Right atrium auricular region (tissue), 2 donors: ENCODE measurements at regions not wholly inside any gene's neighbourhood (a gene's known extent, or its start where the extent isn't known, plus 50 kb on each side); places are given as distances from the start of the nearest gene placed in this dataset.

Experiments
- DNase-seq: peaks from one replicate; pipeline ENCODE4 v3.0.0-alpha.2; 2019; ENCODE audit warnings: low spot score
- H3K27ac ChIP-seq, 2 donors: fragments of 200-600 bp; sonication (generic); 1 replicate in 1 of 2; 2 replicates in 1 of 2; pipeline ENCODE4 v1.5.1; 2016 to 2019
- H3K27me3 ChIP-seq, 2 donors: fragments of 200-600 bp; sonication (generic); one replicate each; pipeline versions ENCODE4 v1.5.1 to v1.6.0; 2017 to 2019
- H3K36me3 ChIP-seq: fragments of 200-600 bp; sonication (generic); one replicate; pipeline ENCODE4 v1.5.1; 2016
- H3K4me1 ChIP-seq, 2 donors: fragments of 200-600 bp; sonication (generic); one replicate each; pipeline versions ENCODE4 v1.5.1 to v1.6.0; 2017 to 2019
- H3K4me3 ChIP-seq, 2 donors: fragments of 200-600 bp; sonication (generic); 1 replicate in 1 of 2; 2 replicates in 1 of 2; pipeline ENCODE4 v1.5.1; 2017 to 2019; ENCODE audit warnings: mild to moderate bottlenecking in 1 of 2, moderate library complexity in 1 of 2
- H3K9me3 ChIP-seq, 2 donors: fragments of 200-600 bp; sonication (generic); one replicate each; pipeline ENCODE4 v1.5.1; 2019
- CTCF ChIP-seq, 2 donors: fragments of 200-600 bp; sonication (generic); IDR thresholded peaks; one replicate each; pipeline ENCODE4 v1.5.1; 2019; ENCODE audit warnings: antibody characterized with exemption in 2 of 2

DNA sequence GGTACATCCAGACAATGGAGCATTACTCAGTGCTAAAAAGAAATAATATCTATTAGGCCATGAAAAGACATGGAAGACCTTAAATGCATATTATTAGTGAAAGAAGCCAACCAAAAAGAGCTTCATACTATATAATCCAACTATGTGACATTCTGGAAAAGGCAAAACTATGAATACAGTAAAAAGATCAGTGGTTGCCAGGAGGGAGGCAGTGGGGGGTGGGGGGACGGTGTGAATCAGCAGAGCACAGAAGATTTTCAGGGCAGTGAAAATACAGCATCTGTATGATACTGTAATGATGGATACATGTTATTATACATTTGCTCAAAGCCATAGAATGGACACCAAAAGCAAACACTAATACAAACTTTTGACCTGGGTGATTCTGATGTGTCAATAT is 339.4 kb upstream of the SNX7 start:
- Histone ChIP-seq H3K4me3 (no peak overlapping the region), H3K4me1 (peaks cover 0 to 10% of the 10 kb centered on the region in 2 donors), H3K9me3 (no peaks in the 10 kb centered on the region), H3K36me3 (no peaks in the 10 kb centered on the region), H3K27me3 (no peaks in the 10 kb centered on the region), H3K27ac (no peak overlapping the region)
- no peak for DNase-seq
- no peak for TF ChIP-seq CTCF (IDR thresholded peaks at IDR 0.05)

- Histone ChIP-seq H3K27me3 (no peaks in the 10 kb centered on the region), H3K27ac (no peak overlapping the region), H3K4me3 (no peak overlapping the region), H3K4me1 (peaks cover 0 to 10% of the 10 kb centered on the region in 2 donors), H3K9me3 (no peaks in the 10 kb centered on the region), H3K36me3 (no peaks in the 10 kb centered on the region)
- no peak for DNase-seq
- TF ChIP-seq CTCF (IDR thresholded peaks at IDR 0.05) = no peak
These were observed 340.3 kb upstream of the SNX7 start for GRCh38 chr1:98321191-98321590.

DNA sequence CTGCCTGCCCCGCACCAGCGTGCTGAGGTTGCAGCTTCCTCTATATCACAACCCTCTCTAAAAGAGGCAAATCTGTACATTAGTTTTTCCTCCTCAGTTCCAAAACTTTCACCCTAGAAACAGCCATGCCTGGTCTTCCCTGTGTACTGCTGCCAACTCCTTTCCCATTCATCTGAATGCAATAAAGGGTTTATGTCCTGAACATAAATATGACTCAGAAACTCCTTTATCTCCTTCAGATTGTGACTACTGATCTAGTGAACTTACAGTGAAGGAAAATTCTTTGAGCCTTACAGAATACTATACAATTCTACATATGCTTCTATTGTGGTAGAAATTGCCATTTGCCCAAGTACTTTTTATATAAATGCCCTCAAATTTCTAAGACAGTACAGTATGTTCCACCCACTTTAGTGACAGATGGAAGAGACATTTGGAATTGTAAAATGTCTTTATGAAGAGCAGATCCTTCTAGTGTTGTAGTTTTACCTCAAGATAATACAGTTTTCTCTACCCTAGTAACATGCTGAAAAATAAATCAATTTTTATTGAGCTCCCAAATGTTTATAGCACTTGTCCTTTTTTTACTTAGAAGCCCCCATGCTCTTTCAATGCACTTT is 345.1 kb upstream of the SNX7 start:
- no peaks in the 10 kb centered on the region for H3K36me3 ChIP-seq
- no peak overlapping the region for H3K4me3 ChIP-seq
- H3K4me1 ChIP-seq = no peaks in the 10 kb centered on the region
- no peak for DNase-seq
- no peaks in the 10 kb centered on the region for H3K9me3 ChIP-seq
- no peak overlapping the region for H3K27ac ChIP-seq
- TF ChIP-seq CTCF (IDR thresholded peaks at IDR 0.05) = no peak
- no peaks in the 10 kb centered on the region for H3K27me3 ChIP-seq

DNA sequence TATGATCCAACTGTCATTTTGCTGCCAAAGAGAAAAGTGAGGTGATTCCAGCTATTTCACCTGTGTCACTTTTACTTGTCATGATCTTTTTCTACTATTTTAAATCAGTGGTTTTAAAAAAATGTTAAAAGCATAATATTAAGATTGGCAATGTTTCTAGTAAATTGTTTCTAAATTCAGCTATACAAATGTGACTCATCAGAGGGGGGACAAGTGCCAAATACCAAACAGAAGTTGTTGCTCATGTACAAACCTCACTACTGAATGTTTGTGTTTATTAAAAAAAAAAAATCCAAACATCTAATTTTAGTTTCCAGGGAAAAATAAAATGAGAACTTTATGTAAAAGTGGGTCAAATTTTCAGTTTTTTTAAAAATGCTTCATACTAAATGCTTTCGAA is 346.2 kb upstream of the SNX7 start:
- TF ChIP-seq CTCF (IDR thresholded peaks at IDR 0.05) = no peak
- H3K27ac ChIP-seq = no peak overlapping the region
- no peaks in the 10 kb centered on the region for H3K27me3 ChIP-seq
- no peaks in the 10 kb centered on the region for H3K9me3 ChIP-seq
- no peak overlapping the region for H3K4me3 ChIP-seq
- no peaks in the 10 kb centered on the region for H3K4me1 ChIP-seq
- DNase-seq = no peak
- no peaks in the 10 kb centered on the region for H3K36me3 ChIP-seq

- H3K27ac ChIP-seq = no peak overlapping the region
- no peaks in the 10 kb centered on the region for H3K4me1 ChIP-seq
- H3K9me3 ChIP-seq = no peaks in the 10 kb centered on the region
- H3K4me3 ChIP-seq = no peak overlapping the region
- no peaks in the 10 kb centered on the region for H3K27me3 ChIP-seq
- no peak for TF ChIP-seq CTCF (IDR thresholded peaks at IDR 0.05)
- H3K36me3 ChIP-seq = no peaks in the 10 kb centered on the region
- no peak for DNase-seq
These were observed 346.9 kb upstream of the SNX7 start for GRCh38 chr1:98314601-98315000.

- no peak overlapping the region for H3K4me3 ChIP-seq
- no peaks in the 10 kb centered on the region for H3K27me3 ChIP-seq
- H3K27ac ChIP-seq = no peak overlapping the region
- TF ChIP-seq CTCF (IDR thresholded peaks at IDR 0.05) = no peak
- no peaks in the 10 kb centered on the region for H3K4me1 ChIP-seq
- DNase-seq = no peak
- no peaks in the 10 kb centered on the region for H3K36me3 ChIP-seq
- H3K9me3 ChIP-seq = no peaks in the 10 kb centered on the region
These were observed 354.9 kb upstream of the SNX7 start for GRCh38 chr1:98306517-98307089.
